H9 (cell line): ENCODE measurements at regions not wholly inside any gene's neighbourhood (a gene's known extent, or its start where the extent isn't known, plus 50 kb on each side); places are given as distances from the start of the nearest gene placed in this dataset.

Experiments
- DNase-seq: peaks from one replicate; pipeline ENCODE4 v3.0.0-alpha.2; 2017
- H2AFZ ChIP-seq: one replicate; pipeline ENCODE4 v1.6.1; 2013; ENCODE audit warnings: mild to moderate bottlenecking, low read length, control low read depth, moderate library complexity
- H2AK5ac ChIP-seq: 2 replicates; pipeline ENCODE4 v1.6.1; 2013; ENCODE audit warnings: low read length, control low read depth, mixed read lengths; ENCODE audit not compliant: insufficient read length
- H2BK120ac ChIP-seq: one replicate; pipeline ENCODE4 v1.6.1; 2013; ENCODE audit warnings: low read depth, mild to moderate bottlenecking, low read length, control low read depth, inconsistent platforms; ENCODE audit not compliant: poor library complexity, severe bottlenecking
- H2BK12ac ChIP-seq: 2 replicates; pipeline ENCODE4 v1.6.1; 2013; ENCODE audit warnings: low read length, control low read depth, mixed read lengths, low read depth; ENCODE audit not compliant: insufficient read length
- H2BK15ac ChIP-seq: 2 replicates; pipeline ENCODE4 v1.6.1; 2013; ENCODE audit warnings: low read depth, low read length, control low read depth
- H2BK20ac ChIP-seq: one replicate; pipeline ENCODE4 v1.6.1; 2013; ENCODE audit warnings: low read depth, mild to moderate bottlenecking, low read length, control low read depth, inconsistent platforms; ENCODE audit not compliant: poor library complexity, severe bottlenecking
- H2BK5ac ChIP-seq: 2 replicates; pipeline ENCODE4 v1.6.1; 2013; ENCODE audit warnings: low read length, control low read depth, mixed read lengths; ENCODE audit not compliant: insufficient read length
- H3K14ac ChIP-seq: 2 replicates; pipeline ENCODE4 v1.6.1; 2013; ENCODE audit warnings: low read length, control low read depth; ENCODE audit not compliant: insufficient read depth
- H3K18ac ChIP-seq: 2 replicates; pipeline ENCODE4 v1.6.1; 2013; ENCODE audit warnings: low read depth, mild to moderate bottlenecking, mixed read lengths, low read length, control low read depth; ENCODE audit not compliant: insufficient read length
- H3K23ac ChIP-seq: 2 replicates; pipeline ENCODE4 v1.6.1; 2013; ENCODE audit warnings: low read length, control low read depth, mixed read lengths, low read depth; ENCODE audit not compliant: insufficient read length
- H3K23me2 ChIP-seq: 2 replicates; pipeline ENCODE4 v1.6.1; 2013; ENCODE audit warnings: low read depth, mild to moderate bottlenecking, mixed read lengths, low read length, control low read depth; ENCODE audit not compliant: insufficient read length, poor library complexity, severe bottlenecking
- H3K27ac ChIP-seq: 2 replicates; pipeline ENCODE4 v1.5.1; 2013; ENCODE audit warnings: low read length, control low read depth, mixed read lengths, low read depth; ENCODE audit not compliant: insufficient read length
- H3K27me3 ChIP-seq: 2 replicates; pipeline ENCODE4 v1.6.1; 2013; ENCODE audit warnings: low read length, control low read depth, inconsistent platforms; ENCODE audit not compliant: insufficient read depth
- H3K4ac ChIP-seq: 2 replicates; pipeline ENCODE4 v1.6.1; 2013; ENCODE audit warnings: low read depth, mild to moderate bottlenecking, control low read depth, inconsistent platforms, low read length, moderate library complexity
- H3K4me1 ChIP-seq: 2 replicates; pipeline ENCODE4 v1.6.1; 2013; ENCODE audit warnings: low read length, control low read depth, inconsistent platforms; ENCODE audit not compliant: insufficient read depth
- H3K4me2 ChIP-seq: 2 replicates; pipeline ENCODE4 v1.6.1; 2013; ENCODE audit warnings: low read length, control low read depth, mixed read lengths; ENCODE audit not compliant: insufficient read length, insufficient read depth
- H3K56ac ChIP-seq: 2 replicates; pipeline ENCODE4 v1.6.1; 2013; ENCODE audit warnings: low read depth, mild to moderate bottlenecking, mixed read lengths, low read length, control low read depth; ENCODE audit not compliant: insufficient read length
- H3K79me1 ChIP-seq: 2 replicates; pipeline ENCODE4 v1.6.1; 2013; ENCODE audit warnings: low read depth, mild to moderate bottlenecking, moderate library complexity, low read length, control low read depth, inconsistent platforms; ENCODE audit not compliant: insufficient read depth, poor library complexity, severe bottlenecking
- H3K79me2 ChIP-seq: 2 replicates; pipeline ENCODE4 v1.6.1; 2013; ENCODE audit warnings: low read length, control low read depth, inconsistent platforms; ENCODE audit not compliant: insufficient read depth
- H3K9ac ChIP-seq: 2 replicates; pipeline ENCODE4 v1.6.1; 2013; ENCODE audit warnings: low read length, control low read depth, mixed read lengths; ENCODE audit not compliant: insufficient read length; ENCODE audit errors: extremely low read depth
- H3K9me3 ChIP-seq: one replicate; pipeline ENCODE4 v1.6.1; 2013; ENCODE audit warnings: low read depth, low read length, inconsistent platforms; ENCODE audit not compliant: control insufficient read depth
- H3T11ph ChIP-seq: one replicate; pipeline ENCODE4 v1.6.1; 2013; ENCODE audit warnings: mild to moderate bottlenecking, low read length, control low read depth, inconsistent platforms
- H4K20me1 ChIP-seq: one replicate; pipeline ENCODE4 v1.6.1; 2013; ENCODE audit not compliant: control insufficient read depth, insufficient read length, insufficient read depth
- H4K5ac ChIP-seq: 2 replicates; pipeline ENCODE4 v1.6.1; 2013; ENCODE audit warnings: low read depth, mild to moderate bottlenecking, mixed read lengths, low read length, control low read depth; ENCODE audit not compliant: insufficient read length
- H4K8ac ChIP-seq: replicated peaks from 2 replicates; pipeline ENCODE4 v1.6.1; 2013; ENCODE audit warnings: low read length, control low read depth, mixed read lengths, low read depth; ENCODE audit not compliant: insufficient read length
- H4K91ac ChIP-seq: 2 replicates; pipeline ENCODE4 v1.6.1; 2013; ENCODE audit warnings: low read depth, mild to moderate bottlenecking, moderate library complexity, mixed read lengths, low read length, control low read depth; ENCODE audit not compliant: insufficient read length
- H3K27ac Mint-ChIP-seq, 3 experiments: 2 replicates in 2 of 3; 3 replicates in 1 of 3; pipeline ENCODE4 v1.8.0; 2020 to 2021; ENCODE audit warnings: mixed read lengths in 3 of 3, mild to moderate bottlenecking in 1 of 3, moderate library complexity in 1 of 3
- H3K27me3 Mint-ChIP-seq: 2 replicates; pipeline ENCODE4 v1.8.0; 2021; ENCODE audit warnings: low read depth, mild to moderate bottlenecking, moderate library complexity, mixed read lengths
- H3K36me3 Mint-ChIP-seq, 3 experiments: 2 replicates in 2 of 3; 3 replicates in 1 of 3; pipeline ENCODE4 v1.8.0; 2020 to 2021; ENCODE audit warnings: low read depth in 3 of 3, mixed read lengths in 3 of 3; ENCODE audit not compliant: insufficient read depth in 1 of 3
- H3K4me1 Mint-ChIP-seq, 2 experiments: 2 replicates each; pipeline ENCODE4 v1.8.0; 2020; ENCODE audit warnings: mixed read lengths in 2 of 2
- H3K4me3 Mint-ChIP-seq, 2 experiments: 2 replicates in 1 of 2; 3 replicates in 1 of 2; pipeline ENCODE4 v1.8.0; 2020 to 2021; ENCODE audit warnings: mild to moderate bottlenecking in 2 of 2, mixed read lengths in 2 of 2, moderate library complexity in 1 of 2
- H3K9me3 Mint-ChIP-seq, 2 experiments: 2 replicates in 1 of 2; 3 replicates in 1 of 2; pipeline ENCODE4 v1.8.0; 2020; ENCODE audit warnings: mild to moderate bottlenecking in 2 of 2, mixed read lengths in 2 of 2, moderate library complexity in 1 of 2
- CTCF ChIP-seq: fragments of 200-600 bp; sonication (generic); conservative IDR thresholded peaks from 3 replicates; pipeline ENCODE4 v1.8.0; 2021; ENCODE audit warnings: antibody characterized with exemption, mild to moderate bottlenecking
- WGBS: extraction: QIAGEN DNeasy Blood & Tissue Kit; methylation state at CpG from one replicate; pipeline ENCODE4 v1.1.7; 2013; ENCODE audit warnings: missing lambda C conversion rate, low lambda C conversion rate, mixed read lengths; ENCODE audit not compliant: insufficient read length; ENCODE audit errors: extremely low coverage; 5-methylcytosine and 5-hydroxymethylcytosine counted together

DNA sequence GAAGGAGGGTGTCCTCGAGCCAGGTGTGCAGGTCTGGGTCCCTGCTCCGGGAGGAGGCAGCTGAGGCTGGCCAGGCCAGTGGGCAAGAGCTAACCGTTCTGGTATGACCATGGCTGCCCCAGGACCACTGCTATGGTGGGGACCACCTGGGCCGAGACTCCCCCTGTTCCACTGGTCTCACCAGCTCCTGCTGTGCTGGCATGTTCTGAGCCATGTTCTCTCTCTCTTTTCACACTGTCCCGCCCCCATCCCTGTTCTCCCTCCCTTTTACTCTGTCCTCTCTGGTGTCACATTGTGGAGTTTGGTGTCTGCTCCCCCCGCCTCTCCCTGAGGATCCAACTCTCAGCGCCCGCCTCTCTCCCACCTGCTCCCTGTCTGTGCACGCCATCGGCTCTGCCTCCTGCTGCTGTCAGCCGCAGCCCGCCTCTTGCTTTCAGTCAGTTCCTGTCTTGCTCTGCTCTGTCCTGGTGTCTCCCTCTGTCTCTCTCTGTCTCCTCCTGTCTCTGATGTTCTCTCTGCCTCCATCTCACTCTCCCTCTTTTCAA is 66.4 kb downstream of the LRRC32 start:
- H3K4me1 Mint-ChIP-seq = peaks cover 9 to 18% of the 10 kb centered on the region in 2 experiments
- Histone ChIP-seq H3K27me3 (no peaks in the 10 kb centered on the region), H2BK15ac (no peak overlapping the region), H3K4me2 (no peak overlapping the region), H2BK20ac (no peak overlapping the region), H4K91ac (no peak overlapping the region), H3K4me1 (no peaks in the 10 kb centered on the region), H4K20me1 (no peaks in the 10 kb centered on the region), H3K9ac (no peak overlapping the region), H3K9me3 (no peaks in the 10 kb centered on the region), H4K8ac (no peak overlapping the region), H3K79me1 (no peaks in the 10 kb centered on the region), H4K5ac (no peak overlapping the region), H2BK12ac (no peak overlapping the region), H2AK5ac (no peak overlapping the region), H3K4ac (no peak overlapping the region), H2AFZ (no peak overlapping the region), H3K23ac (no peak overlapping the region), H2BK120ac (no peak overlapping the region), H3K23me2 (no peaks in the 10 kb centered on the region), H2BK5ac (no peak overlapping the region), H3K14ac (no peak overlapping the region; the same call in 1 of the 2 replicates), H3T11ph (no peak overlapping the region), H3K18ac (no peak overlapping the region), H3K27ac (no peak overlapping the region), H3K79me2 (no peaks in the 10 kb centered on the region), H3K56ac (no peak overlapping the region)
- DNase-seq = peak; percentile 20
- peaks cover 2% of the 10 kb centered on the region for H3K27me3 Mint-ChIP-seq
- H3K27ac Mint-ChIP-seq = no peak overlapping the region
- H3K9me3 Mint-ChIP-seq = peaks cover 11 to 12% of the 10 kb centered on the region in 2 experiments
- no peak for TF ChIP-seq CTCF
- H3K36me3 Mint-ChIP-seq = peaks cover 6 to 20% (median 6%) of the 10 kb centered on the region in 3 experiments; a peak in 5 of 7 replicates
- H3K4me3 Mint-ChIP-seq = no peak overlapping the region
- no CpG with 5 or more reads among the region's 12 CpGs for WGBS
